ENCODE measurements at regions not wholly inside any gene's neighbourhood (a gene's known extent, or its start where the extent isn't known, plus 50 kb on each side); places are given as distances from the start of the nearest gene placed in this dataset.

DNA sequence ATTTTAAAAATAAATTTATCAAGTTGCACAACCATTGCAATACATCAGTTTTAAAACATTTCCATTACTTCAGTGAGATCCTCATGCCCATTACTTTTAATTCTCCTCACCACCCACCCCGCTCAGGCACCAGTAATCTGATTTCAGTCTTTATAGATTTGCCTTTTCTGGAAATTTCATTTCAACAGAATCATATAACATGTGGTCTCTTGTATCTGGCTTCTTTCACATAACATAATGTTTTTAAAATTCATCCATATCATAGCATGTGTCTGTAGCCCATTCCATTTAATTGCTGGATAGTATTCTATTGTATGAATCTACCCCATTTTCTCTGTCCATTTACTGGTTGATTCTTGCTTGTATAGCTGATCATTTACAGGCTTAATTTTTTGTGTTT lies 110.3 kb upstream of the TMEM108 start:
- TF ChIP-seq, protein P1, sequence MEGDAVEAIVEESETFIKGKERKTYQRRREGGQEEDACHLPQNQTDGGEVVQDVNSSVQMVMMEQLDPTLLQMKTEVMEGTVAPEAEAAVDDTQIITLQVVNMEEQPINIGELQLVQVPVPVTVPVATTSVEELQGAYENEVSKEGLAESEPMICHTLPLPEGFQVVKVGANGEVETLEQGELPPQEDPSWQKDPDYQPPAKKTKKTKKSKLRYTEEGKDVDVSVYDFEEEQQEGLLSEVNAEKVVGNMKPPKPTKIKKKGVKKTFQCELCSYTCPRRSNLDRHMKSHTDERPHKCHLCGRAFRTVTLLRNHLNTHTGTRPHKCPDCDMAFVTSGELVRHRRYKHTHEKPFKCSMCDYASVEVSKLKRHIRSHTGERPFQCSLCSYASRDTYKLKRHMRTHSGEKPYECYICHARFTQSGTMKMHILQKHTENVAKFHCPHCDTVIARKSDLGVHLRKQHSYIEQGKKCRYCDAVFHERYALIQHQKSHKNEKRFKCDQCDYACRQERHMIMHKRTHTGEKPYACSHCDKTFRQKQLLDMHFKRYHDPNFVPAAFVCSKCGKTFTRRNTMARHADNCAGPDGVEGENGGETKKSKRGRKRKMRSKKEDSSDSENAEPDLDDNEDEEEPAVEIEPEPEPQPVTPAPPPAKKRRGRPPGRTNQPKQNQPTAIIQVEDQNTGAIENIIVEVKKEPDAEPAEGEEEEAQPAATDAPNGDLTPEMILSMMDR (conservative IDR thresholded peaks at IDR 0.05; ENCODE audit: low read depth, low read length): no peak
- no peak for TF ChIP-seq EZH2 (IDR thresholded peaks at IDR 0.05; ENCODE audit: low read length, unreplicated experiment)
